Left ventricle myocardium inferior (tissue), 1 donor: ENCODE measurements at regions not wholly inside any gene's neighbourhood (a gene's known extent, or its start where the extent isn't known, plus 50 kb on each side); places are given as distances from the start of the nearest gene placed in this dataset.

Experiments used
- DNase-seq: peaks from one replicate; pipeline ENCODE4 v3.0.0-alpha.2; 2020
- H3K27ac ChIP-seq: fragments of 200-600 bp; replicated peaks from 2 replicates; pipeline ENCODE4 v1.8.0; 2021
- H3K27me3 ChIP-seq: fragments of 200-600 bp; 2 replicates; pipeline ENCODE4 v1.8.0; 2021; ENCODE audit warnings: low read depth
- H3K36me3 ChIP-seq: fragments of 200-600 bp; 2 replicates; pipeline ENCODE4 v1.8.0; 2021
- H3K4me1 ChIP-seq: fragments of 200-600 bp; 2 replicates; pipeline ENCODE4 v1.8.0; 2021
- H3K4me3 ChIP-seq: fragments of 200-600 bp; 2 replicates; pipeline ENCODE4 v1.8.0; 2021; ENCODE audit warnings: mild to moderate bottlenecking, moderate library complexity
- H3K9me3 ChIP-seq: fragments of 200-600 bp; replicated peaks from 2 replicates; pipeline ENCODE4 v1.8.0; 2021
- intact Hi-C: fragments of 100-400 bp; cut with micrococcal nuclease; formaldehyde crosslinking; loops from one replicate; pipeline ENCODE4 v1.11.0; 2022
- TF ChIP-seq, protein P1 (sequence below): fragments of 200-600 bp; IDR thresholded peaks from 2 replicates; pipeline ENCODE4 v1.8.0; 2021; ENCODE audit warnings: antibody characterized with exemption, mild to moderate bottlenecking, borderline replicate concordance
- donor health status: DM: no; HTN: yes; CAD: no; lungs with severe emphysema.

DNA sequence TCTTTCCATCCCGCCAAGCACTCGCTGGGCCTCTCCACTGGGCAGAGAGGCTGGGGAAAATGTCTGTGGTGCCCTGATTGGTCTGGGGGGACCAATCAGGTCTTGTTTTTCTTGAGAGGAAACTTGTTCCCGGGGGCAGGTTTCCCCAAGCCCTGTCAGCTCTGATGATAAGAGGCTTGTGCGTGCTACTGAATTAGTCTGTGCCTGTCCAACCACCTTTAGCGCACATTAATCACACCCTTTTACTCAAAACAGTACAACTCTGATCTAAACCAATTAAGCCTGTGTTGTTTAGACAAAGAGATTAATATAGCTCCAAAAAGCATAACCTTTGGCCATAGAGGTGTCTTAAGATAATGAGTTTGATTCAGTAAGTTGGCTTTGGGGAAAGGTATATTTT, 580.4 kb downstream of the VRK1 start:
- Histone ChIP-seq H3K36me3 (no peaks in the 10 kb centered on the region), H3K27ac (no peak overlapping the region), H3K4me1 (no peaks in the 10 kb centered on the region), H3K9me3 (peaks cover 6% of the 10 kb centered on the region), H3K4me3 (no peak overlapping the region), H3K27me3 (peaks cover 62% of the 10 kb centered on the region)
- no peak for DNase-seq
- TF ChIP-seq, protein P1, sequence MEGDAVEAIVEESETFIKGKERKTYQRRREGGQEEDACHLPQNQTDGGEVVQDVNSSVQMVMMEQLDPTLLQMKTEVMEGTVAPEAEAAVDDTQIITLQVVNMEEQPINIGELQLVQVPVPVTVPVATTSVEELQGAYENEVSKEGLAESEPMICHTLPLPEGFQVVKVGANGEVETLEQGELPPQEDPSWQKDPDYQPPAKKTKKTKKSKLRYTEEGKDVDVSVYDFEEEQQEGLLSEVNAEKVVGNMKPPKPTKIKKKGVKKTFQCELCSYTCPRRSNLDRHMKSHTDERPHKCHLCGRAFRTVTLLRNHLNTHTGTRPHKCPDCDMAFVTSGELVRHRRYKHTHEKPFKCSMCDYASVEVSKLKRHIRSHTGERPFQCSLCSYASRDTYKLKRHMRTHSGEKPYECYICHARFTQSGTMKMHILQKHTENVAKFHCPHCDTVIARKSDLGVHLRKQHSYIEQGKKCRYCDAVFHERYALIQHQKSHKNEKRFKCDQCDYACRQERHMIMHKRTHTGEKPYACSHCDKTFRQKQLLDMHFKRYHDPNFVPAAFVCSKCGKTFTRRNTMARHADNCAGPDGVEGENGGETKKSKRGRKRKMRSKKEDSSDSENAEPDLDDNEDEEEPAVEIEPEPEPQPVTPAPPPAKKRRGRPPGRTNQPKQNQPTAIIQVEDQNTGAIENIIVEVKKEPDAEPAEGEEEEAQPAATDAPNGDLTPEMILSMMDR = no peak
- intact Hi-C loops = no loop called here

DNA sequence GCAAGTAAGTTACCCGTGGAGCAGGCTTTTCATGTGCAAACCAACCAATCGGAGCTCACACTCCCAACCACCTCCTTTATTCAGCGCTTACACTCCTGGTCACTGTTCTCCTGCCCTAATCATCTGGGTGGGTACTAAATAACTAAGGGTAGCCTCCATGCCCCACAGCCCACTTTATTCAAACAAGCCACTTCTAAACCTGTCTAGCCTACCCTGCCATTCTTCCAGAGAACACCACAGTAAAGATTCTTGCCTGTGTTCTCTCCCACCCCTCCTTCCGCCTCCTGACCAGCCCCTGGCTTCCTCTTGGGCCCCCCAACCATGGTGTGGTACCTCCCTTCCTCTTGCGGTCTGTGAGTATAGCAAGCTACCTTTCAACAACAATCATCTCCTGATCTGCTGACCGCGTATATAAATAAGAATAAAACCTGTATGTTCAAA, 581.9 kb downstream of the VRK1 start:
- H3K9me3 ChIP-seq = peaks cover 6% of the 10 kb centered on the region
- no peaks in the 10 kb centered on the region for H3K36me3 ChIP-seq
- intact Hi-C loops = no loop called here
- TF ChIP-seq, protein P1 = no peak
- DNase-seq = no peak
- H3K4me3 ChIP-seq = no peak overlapping the region
- no peaks in the 10 kb centered on the region for H3K4me1 ChIP-seq
- no peak overlapping the region for H3K27ac ChIP-seq
- H3K27me3 ChIP-seq = peaks cover 49% of the 10 kb centered on the region

DNA sequence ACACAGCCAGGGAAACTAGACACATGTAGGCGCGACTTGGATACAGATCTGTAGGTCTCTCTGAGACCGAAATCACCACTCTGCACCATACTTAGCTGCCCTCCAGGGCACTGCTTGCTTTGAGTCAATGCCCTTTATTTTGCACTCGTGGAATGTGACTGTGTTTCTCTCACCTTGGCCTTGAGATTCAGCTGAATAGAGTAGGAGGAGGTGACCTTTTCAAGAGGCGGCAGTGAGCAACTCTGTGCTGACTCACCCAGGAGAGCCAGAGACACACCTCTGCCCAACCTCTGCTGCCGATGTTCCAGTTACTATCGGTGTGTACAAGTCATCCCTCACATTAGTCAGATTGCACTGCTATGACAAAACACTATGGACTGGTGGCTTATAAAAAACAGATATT, 583.4 kb downstream of the VRK1 start:
- peaks cover 54% of the 10 kb centered on the region for H3K27me3 ChIP-seq
- TF ChIP-seq, protein P1 = no peak
- H3K4me1 ChIP-seq = no peaks in the 10 kb centered on the region
- DNase-seq = no peak
- H3K27ac ChIP-seq = no peak overlapping the region
- H3K4me3 ChIP-seq = no peak overlapping the region
- peaks cover 6% of the 10 kb centered on the region for H3K9me3 ChIP-seq
- intact Hi-C loops = no loop called here
- no peaks in the 10 kb centered on the region for H3K36me3 ChIP-seq

DNA sequence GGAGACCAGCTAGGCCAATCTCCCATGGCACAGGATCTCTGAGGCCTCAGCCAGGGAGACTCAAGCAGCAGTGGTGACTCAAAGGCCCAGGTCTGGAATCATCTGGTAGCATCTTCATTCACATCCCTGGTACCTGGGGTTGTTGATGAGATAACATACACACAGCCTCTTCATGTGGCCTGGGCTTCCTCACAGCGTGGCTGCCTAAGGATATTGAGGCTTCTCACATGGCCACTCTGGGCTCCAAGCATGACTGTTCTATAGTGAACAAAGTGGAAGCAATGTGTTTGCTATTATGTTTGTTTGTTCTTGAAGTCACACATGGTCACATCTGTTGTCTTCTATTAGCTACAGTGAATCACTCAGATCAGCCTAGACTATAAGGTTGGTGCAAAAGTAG, 584.1 kb downstream of the VRK1 start:
- intact Hi-C loops = no loop called here
- no peak for DNase-seq
- Histone ChIP-seq H3K4me1 (no peaks in the 10 kb centered on the region), H3K27ac (no peak overlapping the region), H3K27me3 (peaks cover 56% of the 10 kb centered on the region), H3K36me3 (no peaks in the 10 kb centered on the region), H3K4me3 (no peak overlapping the region), H3K9me3 (peaks cover 6% of the 10 kb centered on the region)
- TF ChIP-seq, protein P1 = no peak

DNA sequence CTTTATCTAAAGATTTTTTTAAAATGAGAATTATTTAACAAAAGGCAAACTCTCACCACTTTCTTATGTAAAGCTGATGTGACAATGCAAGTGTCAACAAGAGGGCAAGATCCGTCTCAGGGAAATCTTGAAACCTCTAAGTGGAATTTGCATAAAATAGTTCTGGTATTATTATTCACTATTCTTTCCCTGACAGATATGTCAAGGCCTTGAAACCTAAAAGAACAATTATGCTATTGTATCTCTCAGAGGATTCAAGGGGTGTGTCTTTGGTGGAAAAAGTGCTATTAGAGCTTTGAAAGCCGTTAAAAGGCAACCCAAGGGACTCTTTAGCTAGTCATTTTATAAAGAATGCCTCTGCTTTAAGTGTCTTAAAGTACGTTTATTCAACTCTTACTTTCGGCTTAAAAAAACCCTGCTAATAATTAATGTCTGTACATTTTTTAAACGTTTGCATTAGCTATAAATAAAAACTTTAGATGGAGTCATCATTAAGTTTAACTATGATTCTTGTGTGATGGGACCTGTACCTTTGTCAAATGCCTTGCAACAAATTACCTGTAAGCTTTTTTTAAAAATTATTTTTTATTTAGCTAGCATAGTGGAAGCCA, 585.5 kb downstream of the VRK1 start:
- H3K4me1 ChIP-seq = no peaks in the 10 kb centered on the region
- H3K27me3 ChIP-seq = peaks cover 50% of the 10 kb centered on the region
- no peak overlapping the region for H3K27ac ChIP-seq
- TF ChIP-seq, protein P1 = no peak
- intact Hi-C loops = no loop called here
- peaks cover 6% of the 10 kb centered on the region for H3K9me3 ChIP-seq
- no peaks in the 10 kb centered on the region for H3K36me3 ChIP-seq
- DNase-seq = no peak
- H3K4me3 ChIP-seq = no peak overlapping the region
